Breast epithelium (tissue), 3 donors: ENCODE measurements at regions not wholly inside any gene's neighbourhood (a gene's known extent, or its start where the extent isn't known, plus 50 kb on each side); places are given as distances from the start of the nearest gene placed in this dataset.
"Not testable (repeated sequence)": the region's sequence is repeated elsewhere in the genome, so short reads cannot be mapped to it uniquely, and the experiment has no call there.

ENCODE experiments used
- POLR2A ChIP-seq: fragments of 450-650 bp; IDR thresholded peaks from one replicate; pipeline ENCODE4 v1.6.1; 2016; ENCODE audit warnings: antibody characterized with exemption, mild to moderate bottlenecking, moderate library complexity
- TF ChIP-seq, protein P1 (sequence below), 3 donors: fragments of 450-650 bp; IDR thresholded peaks; one replicate each; pipeline ENCODE4 v1.5.1; 2016 to 2017; ENCODE audit warnings: antibody characterized with exemption in 3 of 3, mild to moderate bottlenecking in 3 of 3, moderate library complexity in 3 of 3

DNA sequence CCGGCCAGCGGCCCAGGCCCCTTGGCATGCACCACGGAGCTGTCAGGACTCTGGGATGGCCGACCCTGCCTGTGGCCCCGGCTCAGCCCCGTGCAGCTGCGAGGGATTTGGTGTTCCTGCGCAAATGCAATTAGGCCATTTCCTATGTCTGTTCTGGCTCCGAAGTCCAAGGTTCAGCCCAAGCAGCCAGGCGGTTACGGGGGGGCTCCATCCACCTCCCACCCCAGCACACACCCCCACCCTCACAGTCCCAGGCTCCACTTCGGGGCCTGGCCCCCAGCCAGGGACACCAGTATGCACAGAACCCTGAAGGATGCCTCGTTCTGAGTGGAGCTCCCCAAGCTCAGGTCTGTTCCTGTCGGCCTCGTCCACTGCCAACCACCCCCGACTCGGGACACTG lies 2965.7 kb downstream of the RPIA start:
- TF ChIP-seq POLR2A: not testable (repeated sequence)
- TF ChIP-seq, protein P1, sequence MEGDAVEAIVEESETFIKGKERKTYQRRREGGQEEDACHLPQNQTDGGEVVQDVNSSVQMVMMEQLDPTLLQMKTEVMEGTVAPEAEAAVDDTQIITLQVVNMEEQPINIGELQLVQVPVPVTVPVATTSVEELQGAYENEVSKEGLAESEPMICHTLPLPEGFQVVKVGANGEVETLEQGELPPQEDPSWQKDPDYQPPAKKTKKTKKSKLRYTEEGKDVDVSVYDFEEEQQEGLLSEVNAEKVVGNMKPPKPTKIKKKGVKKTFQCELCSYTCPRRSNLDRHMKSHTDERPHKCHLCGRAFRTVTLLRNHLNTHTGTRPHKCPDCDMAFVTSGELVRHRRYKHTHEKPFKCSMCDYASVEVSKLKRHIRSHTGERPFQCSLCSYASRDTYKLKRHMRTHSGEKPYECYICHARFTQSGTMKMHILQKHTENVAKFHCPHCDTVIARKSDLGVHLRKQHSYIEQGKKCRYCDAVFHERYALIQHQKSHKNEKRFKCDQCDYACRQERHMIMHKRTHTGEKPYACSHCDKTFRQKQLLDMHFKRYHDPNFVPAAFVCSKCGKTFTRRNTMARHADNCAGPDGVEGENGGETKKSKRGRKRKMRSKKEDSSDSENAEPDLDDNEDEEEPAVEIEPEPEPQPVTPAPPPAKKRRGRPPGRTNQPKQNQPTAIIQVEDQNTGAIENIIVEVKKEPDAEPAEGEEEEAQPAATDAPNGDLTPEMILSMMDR (IDR thresholded peaks at IDR 0.05): not testable (repeated sequence)
